HG02885 (cell line): ENCODE measurements at regions not wholly inside any gene's neighbourhood (a gene's known extent, or its start where the extent isn't known, plus 50 kb on each side); places are given as distances from the start of the nearest gene placed in this dataset.

Source experiments
- ATAC-seq: cut with Tn5 transposase; IDR thresholded peaks from one replicate; pipeline ENCODE4 v1.9.1; 2021; ENCODE audit warnings: mild to moderate bottlenecking; ENCODE audit not compliant: unreplicated experiment, poor library complexity

DNA sequence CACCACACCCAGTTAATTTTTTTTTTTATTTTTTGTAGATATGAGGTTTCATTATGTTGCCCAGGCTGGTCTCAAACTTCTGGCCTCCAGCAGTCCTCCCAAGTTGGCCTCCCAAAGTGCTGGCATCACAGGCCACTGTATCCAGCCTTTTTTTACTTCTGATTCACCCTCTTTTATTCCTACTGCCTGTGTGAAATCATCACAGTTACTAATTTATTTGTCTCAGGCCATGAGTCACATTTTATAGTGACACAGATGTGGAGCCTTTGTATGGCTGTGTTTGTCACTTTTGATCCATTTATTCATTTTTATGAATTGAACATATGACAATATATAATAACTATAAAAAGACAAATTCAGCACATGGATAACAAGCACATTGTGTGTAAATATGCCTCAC is 67.1 kb upstream of the SNX2 start:
- ATAC-seq, result no peak

DNA sequence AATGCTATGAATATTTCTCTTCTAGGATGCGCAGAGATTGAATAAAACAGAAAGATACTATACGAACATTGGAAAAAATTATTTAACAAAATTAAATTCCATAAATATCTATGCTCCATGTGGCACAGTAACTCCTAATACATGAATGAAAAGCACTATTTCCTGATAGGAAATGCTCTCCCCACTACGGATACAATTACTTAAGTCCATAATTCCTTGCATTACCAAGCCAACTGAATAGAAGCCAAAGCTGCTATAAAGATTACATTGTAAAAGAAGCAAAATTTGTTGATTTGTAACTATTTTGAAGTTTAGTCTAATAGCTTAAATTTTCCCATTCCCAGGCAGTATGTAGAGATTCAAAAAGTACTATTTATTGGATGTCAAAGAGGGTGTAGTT is 61.8 kb upstream of the SNX2 start:
- no peak for ATAC-seq

DNA sequence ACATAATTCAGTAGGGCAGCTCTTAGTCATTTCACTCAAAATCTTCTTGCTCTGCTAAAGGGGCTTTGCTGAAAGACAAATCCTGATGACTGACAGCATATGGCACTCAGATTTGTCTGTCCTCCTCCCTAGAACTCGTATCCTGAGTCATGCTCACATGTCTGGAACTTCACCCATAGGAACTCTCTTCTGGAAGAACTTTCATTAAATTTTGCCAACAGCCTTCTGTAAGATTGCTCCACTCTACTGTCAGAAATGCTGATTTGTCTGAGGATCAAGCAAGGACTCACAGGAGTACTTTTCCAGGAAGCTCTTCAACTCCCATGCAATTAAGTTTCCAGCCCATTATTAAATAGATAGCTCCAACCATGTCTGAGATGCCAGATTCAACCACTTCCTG is 59.8 kb upstream of the SNX2 start:
- ATAC-seq, result no peak

DNA sequence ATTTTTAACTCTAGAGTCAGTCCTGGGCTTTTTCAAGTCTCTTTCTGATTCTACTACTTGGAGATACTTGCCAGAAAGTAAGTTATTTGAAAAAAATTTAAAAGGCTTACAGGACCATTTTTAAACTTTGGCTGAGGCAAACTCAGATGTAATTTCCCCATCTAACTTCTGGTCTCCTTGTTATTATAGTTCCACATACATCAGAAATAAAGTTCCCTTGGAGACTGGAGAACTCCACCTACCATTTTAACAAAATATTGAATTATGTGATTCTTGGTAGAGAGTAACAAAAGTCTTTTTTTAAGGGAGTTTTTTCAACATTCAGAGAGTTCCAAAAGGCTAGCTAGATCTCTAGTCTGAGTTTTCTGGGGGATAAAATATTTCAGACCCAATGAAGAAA is 56.3 kb upstream of the SNX2 start:
- ATAC-seq, result no peak

- ATAC-seq, result peak; percentile 37
Observed at GRCh38 chr5:122719991-122720746, 54.7 kb upstream of the SNX2 start.

DNA sequence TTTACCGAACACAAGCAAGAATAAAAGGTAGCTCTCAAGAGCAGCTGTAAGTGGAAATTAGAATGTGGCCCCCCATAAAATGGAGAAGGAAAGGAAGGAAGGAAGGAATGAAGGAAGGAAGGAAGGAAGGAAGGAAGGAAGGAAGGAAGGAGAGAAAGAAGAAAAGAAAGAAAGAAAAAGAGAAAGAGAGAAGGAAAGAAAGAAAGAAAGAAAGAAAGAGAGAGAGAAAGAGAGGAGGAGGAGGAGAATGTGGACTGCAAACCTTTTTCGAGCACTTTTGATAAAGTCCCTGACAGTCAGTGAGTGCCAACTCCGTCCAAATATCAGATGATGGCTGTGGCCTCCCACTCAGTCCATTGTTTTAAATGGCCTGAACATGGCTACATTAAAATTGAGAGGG is 53.8 kb upstream of the SNX2 start:
- no peak for ATAC-seq

DNA sequence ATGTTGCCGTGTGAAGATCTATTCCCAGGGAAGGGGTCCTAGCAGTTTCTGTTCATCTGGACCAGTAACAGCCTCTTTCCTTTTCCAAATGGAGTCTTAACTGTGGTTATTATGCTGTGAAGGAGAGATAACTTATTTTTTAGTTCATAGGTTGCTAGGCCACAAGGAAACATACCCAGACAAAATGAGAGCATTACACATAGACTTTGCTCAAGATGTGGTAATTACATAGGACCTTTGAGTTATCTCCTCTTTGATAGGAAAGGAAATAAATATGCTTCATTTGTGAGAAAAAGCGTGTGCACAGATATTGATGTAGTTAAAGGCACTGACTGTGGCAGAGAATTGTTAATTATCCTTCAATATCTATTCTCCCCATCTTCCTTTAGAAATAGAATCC is 52.5 kb upstream of the SNX2 start:
- no peak for ATAC-seq

- ATAC-seq, result peak; percentile 93
Observed at GRCh38 chr5:122723606-122724352, 51.1 kb upstream of the SNX2 start.
